MM.1S (cell line): ENCODE measurements at regions not wholly inside any gene's neighbourhood (a gene's known extent, or its start where the extent isn't known, plus 50 kb on each side); places are given as distances from the start of the nearest gene placed in this dataset.

ENCODE experiments used
- DNase-seq: peaks from one replicate; pipeline ENCODE4 v3.0.0-alpha.2; 2015
- H2AFZ ChIP-seq: fragments of 300-600 bp; sonication (generic); 2 replicates; pipeline ENCODE4 v1.6.0; 2016; ENCODE audit warnings: antibody characterized with exemption, low read length
- H3F3A ChIP-seq: fragments of 300-600 bp; sonication (generic); 2 replicates; pipeline ENCODE4 v1.6.1; 2016; ENCODE audit warnings: mild to moderate bottlenecking, antibody characterized with exemption, low read length, moderate library complexity, mixed read lengths; ENCODE audit not compliant: insufficient read depth
- H3K27ac ChIP-seq: fragments of 300-600 bp; sonication (generic); 2 replicates; pipeline ENCODE4 v1.5.1; 2016; ENCODE audit warnings: mild to moderate bottlenecking, low read length
- H3K27me3 ChIP-seq: fragments of 300-600 bp; sonication (generic); replicated peaks from 2 replicates; pipeline ENCODE4 v1.6.0; 2016; ENCODE audit warnings: low read length; ENCODE audit not compliant: insufficient read depth
- H3K36me3 ChIP-seq: fragments of 300-600 bp; sonication (generic); replicated peaks from 2 replicates; pipeline ENCODE4 v1.6.1; 2016; ENCODE audit warnings: mild to moderate bottlenecking, low read length, mixed read lengths; ENCODE audit not compliant: insufficient read depth
- H3K4me1 ChIP-seq: fragments of 300-600 bp; sonication (generic); 2 replicates; pipeline ENCODE4 v1.6.1; 2016; ENCODE audit warnings: low read length, mixed read lengths
- H3K4me2 ChIP-seq: fragments of 300-600 bp; sonication (generic); 2 replicates; pipeline ENCODE4 v1.6.0; 2016; ENCODE audit warnings: low read depth, low read length
- H3K4me3 ChIP-seq: fragments of 300-600 bp; sonication (generic); 2 replicates; pipeline ENCODE4 v1.5.1; 2016; ENCODE audit warnings: low read length, mixed read lengths
- H3K79me2 ChIP-seq: fragments of 300-600 bp; sonication (generic); 2 replicates; pipeline ENCODE4 v1.6.1; 2016; ENCODE audit warnings: mixed run types, low read length, mixed read lengths
- H3K9ac ChIP-seq: fragments of 300-600 bp; sonication (generic); 2 replicates; pipeline ENCODE4 v1.6.1; 2016; ENCODE audit warnings: low read length, mixed read lengths
- H3K9me2 ChIP-seq: fragments of 300-600 bp; sonication (generic); replicated peaks from 2 replicates; pipeline ENCODE4 v1.6.1; 2016; ENCODE audit warnings: mild to moderate bottlenecking, low read length, mixed read lengths; ENCODE audit not compliant: insufficient read depth
- H3K9me3 ChIP-seq: fragments of 300-600 bp; sonication (generic); replicated peaks from 2 replicates; pipeline ENCODE4 v1.6.1; 2016; ENCODE audit warnings: mild to moderate bottlenecking, low read length, mixed read lengths; ENCODE audit not compliant: insufficient read depth
- H4K20me1 ChIP-seq: fragments of 300-600 bp; sonication (generic); 2 replicates; pipeline ENCODE4 v1.6.1; 2016; ENCODE audit warnings: mild to moderate bottlenecking, low read length, moderate library complexity, mixed read lengths; ENCODE audit not compliant: insufficient read depth
- EZH2 ChIP-seq: fragments of 300-600 bp; sonication (generic); optimal IDR thresholded peaks from 2 replicates; pipeline ENCODE3; 2017; ENCODE audit warnings: low read depth, mild to moderate bottlenecking, antibody characterized with exemption, low read length, mixed read lengths
- EZH2phosphoT487 ChIP-seq: fragments of 300-600 bp; sonication (generic); IDR thresholded peaks from 2 replicates; pipeline ENCODE4 v1.6.1; 2018; ENCODE audit warnings: antibody characterized with exemption, low read length
- TF ChIP-seq, protein P1 (sequence below): fragments of 300-600 bp; sonication (generic); IDR thresholded peaks from 2 replicates; pipeline ENCODE4 v1.5.1; 2016; ENCODE audit warnings: antibody characterized with exemption, low read length, mixed read lengths

DNA sequence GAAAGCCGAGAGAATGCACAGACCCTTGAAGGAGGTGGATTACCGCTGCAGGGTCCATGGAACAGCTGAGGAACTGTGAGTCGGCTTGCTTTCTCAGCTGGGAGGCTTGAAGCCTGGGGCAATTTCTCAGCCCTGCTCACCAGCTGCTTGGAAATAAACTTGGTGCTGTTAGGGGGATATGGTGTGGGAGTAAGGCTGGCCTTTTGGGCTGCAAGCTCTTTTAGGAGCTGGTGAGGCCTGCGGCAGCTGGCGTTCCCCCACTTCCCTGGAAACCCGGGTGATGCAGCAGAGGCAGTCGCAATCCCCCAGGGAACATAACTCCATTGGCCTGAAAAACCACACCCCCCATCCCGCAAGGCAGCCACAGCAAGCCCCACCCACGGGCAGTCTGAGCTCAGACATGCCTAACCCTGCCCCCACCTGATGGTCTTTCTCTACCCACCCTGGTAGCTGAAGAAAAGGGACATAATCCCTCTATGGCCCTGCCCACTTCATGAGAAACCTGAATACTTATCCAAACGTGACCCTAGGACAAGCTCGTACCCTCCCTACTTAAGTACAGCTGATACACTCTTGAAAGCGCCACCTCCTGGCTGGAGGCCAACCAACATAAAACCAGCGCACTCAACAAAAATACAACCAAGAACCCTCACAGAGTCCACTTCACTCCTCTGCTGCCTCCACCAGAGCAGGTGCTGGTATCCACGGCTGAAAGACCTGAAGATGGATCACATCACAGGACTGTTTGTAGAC is 1995.8 kb downstream of the NCAM2 start:
- DNase-seq = no peak
- H3K79me2 ChIP-seq = no peaks in the 10 kb centered on the region
- no peak overlapping the region for H2AFZ ChIP-seq
- no peaks in the 10 kb centered on the region for H4K20me1 ChIP-seq
- H3K4me1 ChIP-seq = no peaks in the 10 kb centered on the region
- no peak for TF ChIP-seq EZH2
- TF ChIP-seq, protein P1, sequence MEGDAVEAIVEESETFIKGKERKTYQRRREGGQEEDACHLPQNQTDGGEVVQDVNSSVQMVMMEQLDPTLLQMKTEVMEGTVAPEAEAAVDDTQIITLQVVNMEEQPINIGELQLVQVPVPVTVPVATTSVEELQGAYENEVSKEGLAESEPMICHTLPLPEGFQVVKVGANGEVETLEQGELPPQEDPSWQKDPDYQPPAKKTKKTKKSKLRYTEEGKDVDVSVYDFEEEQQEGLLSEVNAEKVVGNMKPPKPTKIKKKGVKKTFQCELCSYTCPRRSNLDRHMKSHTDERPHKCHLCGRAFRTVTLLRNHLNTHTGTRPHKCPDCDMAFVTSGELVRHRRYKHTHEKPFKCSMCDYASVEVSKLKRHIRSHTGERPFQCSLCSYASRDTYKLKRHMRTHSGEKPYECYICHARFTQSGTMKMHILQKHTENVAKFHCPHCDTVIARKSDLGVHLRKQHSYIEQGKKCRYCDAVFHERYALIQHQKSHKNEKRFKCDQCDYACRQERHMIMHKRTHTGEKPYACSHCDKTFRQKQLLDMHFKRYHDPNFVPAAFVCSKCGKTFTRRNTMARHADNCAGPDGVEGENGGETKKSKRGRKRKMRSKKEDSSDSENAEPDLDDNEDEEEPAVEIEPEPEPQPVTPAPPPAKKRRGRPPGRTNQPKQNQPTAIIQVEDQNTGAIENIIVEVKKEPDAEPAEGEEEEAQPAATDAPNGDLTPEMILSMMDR = no peak
- no peaks in the 10 kb centered on the region for H3K9me2 ChIP-seq
- no peak overlapping the region for H3K4me3 ChIP-seq
- H3K4me2 ChIP-seq = no peak overlapping the region
- H3F3A ChIP-seq = no peaks in the 10 kb centered on the region
- H3K27ac ChIP-seq = no peak overlapping the region
- H3K9ac ChIP-seq = no peak overlapping the region
- H3K27me3 ChIP-seq = no peaks in the 10 kb centered on the region
- no peaks in the 10 kb centered on the region for H3K9me3 ChIP-seq
- no peaks in the 10 kb centered on the region for H3K36me3 ChIP-seq

GRCh38 chr21:23003951-23004350 is 2005.7 kb downstream of the NCAM2 start:
- Histone ChIP-seq H2AFZ (no peak overlapping the region), H3K27ac (no peak overlapping the region), H3K9me3 (no peaks in the 10 kb centered on the region), H3K4me2 (no peak overlapping the region), H3K27me3 (no peaks in the 10 kb centered on the region), H3K79me2 (no peaks in the 10 kb centered on the region), H3K9ac (no peak overlapping the region), H3K36me3 (no peaks in the 10 kb centered on the region), H3K4me3 (no peak overlapping the region), H3K9me2 (no peaks in the 10 kb centered on the region), H3F3A (no peaks in the 10 kb centered on the region), H4K20me1 (no peaks in the 10 kb centered on the region), H3K4me1 (no peaks in the 10 kb centered on the region)
- DNase-seq = no peak
- TF ChIP-seq, protein P1 = no peak
- TF ChIP-seq EZH2phosphoT487 (no peak), EZH2 (no peak)

- H3K9me3 ChIP-seq = no peaks in the 10 kb centered on the region
- no peaks in the 10 kb centered on the region for H3K27me3 ChIP-seq
- TF ChIP-seq EZH2 (no peak), EZH2phosphoT487 (no peak)
- TF ChIP-seq, protein P1 = no peak
These were observed 2010.5 kb downstream of the NCAM2 start for GRCh38 chr21:23008601-23009202.

More at GRCh38 chr21:23008601-23009202, 2010.5 kb downstream of the NCAM2 start:
- H3K27ac ChIP-seq = no peak overlapping the region
- H2AFZ ChIP-seq = no peak overlapping the region
- no peaks in the 10 kb centered on the region for H3K79me2 ChIP-seq
- H3F3A ChIP-seq = no peaks in the 10 kb centered on the region
- no peaks in the 10 kb centered on the region for H3K9me2 ChIP-seq
- H3K4me1 ChIP-seq = no peaks in the 10 kb centered on the region
- no peak overlapping the region for H3K9ac ChIP-seq
- no peaks in the 10 kb centered on the region for H3K36me3 ChIP-seq
- no peaks in the 10 kb centered on the region for H4K20me1 ChIP-seq
- no peak overlapping the region for H3K4me2 ChIP-seq
- DNase-seq = no peak
- no peak overlapping the region for H3K4me3 ChIP-seq
